ELR (cell line): ENCODE measurements at regions not wholly inside any gene's neighbourhood (a gene's known extent, or its start where the extent isn't known, plus 50 kb on each side); places are given as distances from the start of the nearest gene placed in this dataset.

Experiments used
- DNase-seq: peaks from one replicate; pipeline ENCODE4 v3.0.0-alpha.2; 2015; ENCODE audit warnings: low read depth

GRCh38 chr4:166491635-166492034, 618.6 kb downstream of the TLL1 start:
- no peak for DNase-seq

- peak; percentile 26 for DNase-seq
These were observed 620.9 kb downstream of the TLL1 start for GRCh38 chr4:166493924-166494345.

GRCh38 chr4:166498546-166498945, 625.5 kb downstream of the TLL1 start:
- DNase-seq, result no peak

- no peak for DNase-seq
These were observed 626.8 kb downstream of the TLL1 start for GRCh38 chr4:166499820-166500219.

GRCh38 chr4:166501941-166502382, 628.9 kb downstream of the TLL1 start:
- no peak for DNase-seq

- no peak for DNase-seq
These were observed 629.6 kb downstream of the TLL1 start for GRCh38 chr4:166502660-166503059.

- DNase-seq, result no peak
These were observed 633.0 kb downstream of the TLL1 start for GRCh38 chr4:166506051-166506450.

GRCh38 chr4:166512267-166512666, 639.2 kb downstream of the TLL1 start:
- no peak for DNase-seq

GRCh38 chr4:166518315-166518714, 645.3 kb downstream of the TLL1 start:
- DNase-seq, result no peak

- DNase-seq, result no peak
These were observed 645.7 kb downstream of the TLL1 start for GRCh38 chr4:166518776-166519175.

GRCh38 chr4:166519774-166520173, 646.7 kb downstream of the TLL1 start:
- no peak for DNase-seq

GRCh38 chr4:166527500-166527899, 654.5 kb downstream of the TLL1 start:
- peak; percentile 48 for DNase-seq

GRCh38 chr4:166531703-166532102, 658.7 kb downstream of the TLL1 start:
- DNase-seq, result no peak

GRCh38 chr4:166535865-166536264, 662.8 kb downstream of the TLL1 start:
- DNase-seq, result no peak

GRCh38 chr4:166538491-166539005, 665.5 kb downstream of the TLL1 start:
- peak; percentile 17 for DNase-seq

GRCh38 chr4:166546009-166546408, 673.0 kb downstream of the TLL1 start:
- DNase-seq, result no peak

GRCh38 chr4:166577639-166578038, 656.7 kb downstream of the SPOCK3 start:
- no peak for DNase-seq

GRCh38 chr4:166585491-166585890, 648.8 kb downstream of the SPOCK3 start:
- DNase-seq, result peak; percentile 15

- DNase-seq, result peak; percentile 66
These were observed 639.9 kb downstream of the SPOCK3 start for GRCh38 chr4:166594326-166594946.

- no peak for DNase-seq
These were observed 634.0 kb downstream of the SPOCK3 start for GRCh38 chr4:166600264-166600663.

GRCh38 chr4:166602068-166602467, 632.2 kb downstream of the SPOCK3 start:
- no peak for DNase-seq

GRCh38 chr4:166622425-166622977, 611.8 kb downstream of the SPOCK3 start:
- peak; percentile 45 for DNase-seq

GRCh38 chr4:166625018-166625637, 609.2 kb downstream of the SPOCK3 start:
- DNase-seq, result no peak
